Islet of Langerhans (tissue), 1 donor: ENCODE measurements at regions not wholly inside any gene's neighbourhood (a gene's known extent, or its start where the extent isn't known, plus 50 kb on each side); places are given as distances from the start of the nearest gene placed in this dataset.
"Not testable (repeated sequence)": the region's sequence is repeated elsewhere in the genome, so short reads cannot be mapped to it uniquely, and the experiment has no call there.

Experiments
- FAIRE-seq: peaks from one replicate; lab custom pipeline; 2011; peaks lifted over from hg19 to GRCh38; lab: Jason Lieb, UNC

DNA sequence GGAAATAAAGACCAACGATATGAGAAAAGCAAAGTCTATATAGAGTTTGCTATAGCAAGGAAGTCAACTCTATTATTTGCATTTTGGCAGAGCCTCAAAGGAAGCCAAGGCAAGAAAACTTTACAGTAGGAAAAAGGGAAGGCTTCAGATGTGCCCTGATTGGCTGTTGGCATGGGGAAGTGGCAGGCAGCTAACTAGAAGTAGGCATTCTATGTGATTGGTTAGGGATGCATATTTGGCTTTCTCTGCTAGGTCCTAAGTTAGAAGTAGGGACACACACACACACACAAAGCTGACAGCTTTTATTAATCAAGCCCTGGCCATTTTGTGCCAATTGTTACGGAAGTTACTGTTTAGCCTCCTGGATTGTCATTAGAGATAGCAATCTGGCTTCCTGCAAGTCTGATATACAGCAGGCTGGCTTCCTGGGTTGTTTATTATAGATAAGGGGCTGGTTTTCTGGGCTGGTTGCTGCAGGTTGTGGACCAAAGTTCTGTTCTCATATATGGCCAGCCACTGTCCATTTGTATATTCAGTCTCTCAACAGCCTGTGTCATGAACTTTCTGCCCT lies 308.1 kb upstream of the GRAMD2B start:
- no peak for FAIRE-seq

DNA sequence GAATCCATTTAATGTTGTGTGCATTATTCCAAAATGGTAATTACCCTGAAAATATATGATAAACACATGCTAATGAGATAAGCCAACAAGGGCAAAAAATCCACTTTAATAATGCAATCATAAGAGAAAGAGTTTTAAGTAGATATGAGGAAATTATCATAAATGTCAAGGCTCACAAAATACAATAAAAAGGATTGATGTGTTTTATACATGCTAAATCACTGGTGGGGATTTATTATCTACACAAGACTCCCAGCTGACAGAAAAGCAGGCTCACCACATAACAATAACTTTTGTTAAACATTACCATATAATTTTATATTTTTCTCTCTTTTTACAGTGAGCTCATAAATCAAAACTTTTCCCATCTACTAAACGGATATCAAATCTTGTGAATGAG lies 306.2 kb upstream of the GRAMD2B start:
- no peak for FAIRE-seq

DNA sequence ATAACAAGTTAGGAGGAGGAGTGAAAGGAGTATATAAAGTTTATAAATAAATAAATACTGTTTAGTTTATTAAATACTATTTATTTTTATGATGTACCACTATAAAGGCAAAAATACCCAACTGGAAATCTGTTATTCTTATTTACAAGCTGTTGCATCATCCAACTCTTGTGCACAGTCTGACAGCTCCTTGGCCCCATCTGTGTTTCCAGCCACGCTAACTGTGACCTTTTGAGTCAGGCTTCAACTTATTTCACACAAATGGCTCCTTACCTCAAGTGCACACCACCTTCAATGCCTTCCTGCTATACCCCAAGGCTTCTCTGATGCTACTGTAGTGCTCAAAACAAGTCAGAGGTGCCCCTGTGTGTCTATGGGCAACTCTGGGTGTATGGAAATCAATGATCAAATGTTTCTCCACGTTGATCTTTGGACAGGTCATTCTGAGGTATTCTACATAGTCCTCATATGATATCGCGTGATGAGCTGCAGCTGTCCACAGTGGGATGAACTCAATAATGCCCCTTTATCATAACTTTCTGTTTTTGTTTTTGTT lies 303.2 kb upstream of the GRAMD2B start:
- no peak for FAIRE-seq

DNA sequence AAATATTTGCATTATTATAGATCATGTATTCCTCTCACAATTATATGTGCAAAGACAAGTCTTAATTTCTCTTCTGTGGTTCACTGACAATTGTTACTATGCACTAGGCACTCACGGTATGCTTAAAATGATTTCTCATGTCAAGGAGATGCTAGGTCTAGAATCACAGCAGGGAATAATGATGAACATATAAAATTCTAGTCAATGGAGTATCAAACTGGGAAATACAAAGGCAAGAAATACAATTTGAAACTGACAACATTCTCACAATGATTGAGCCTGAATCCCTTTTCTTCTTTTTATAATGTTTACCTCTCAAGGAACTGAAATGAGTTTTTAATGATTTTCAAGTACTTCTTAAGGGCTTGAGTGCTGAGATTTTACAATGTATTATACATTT lies 302.3 kb upstream of the GRAMD2B start:
- no peak for FAIRE-seq

DNA sequence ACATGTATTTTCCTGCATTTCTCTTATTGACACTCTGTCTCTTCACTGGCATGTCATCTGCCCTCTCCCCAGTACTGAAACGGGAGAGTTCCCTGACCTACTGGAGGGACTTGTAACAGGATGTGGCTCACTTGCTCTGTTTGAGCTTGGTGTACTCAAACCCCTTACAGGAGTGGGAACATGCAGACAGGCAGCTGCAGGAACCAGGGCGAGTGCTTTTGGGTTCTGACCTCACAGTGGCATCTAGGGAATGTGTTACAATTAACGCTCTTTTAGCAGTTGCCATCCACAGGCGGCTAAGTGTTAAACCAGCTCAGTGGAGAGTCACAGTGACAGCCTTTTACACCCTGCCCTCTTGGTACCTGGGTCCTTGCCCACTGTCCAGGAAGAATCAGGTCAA lies 300.3 kb upstream of the GRAMD2B start:
- FAIRE-seq: no peak

DNA sequence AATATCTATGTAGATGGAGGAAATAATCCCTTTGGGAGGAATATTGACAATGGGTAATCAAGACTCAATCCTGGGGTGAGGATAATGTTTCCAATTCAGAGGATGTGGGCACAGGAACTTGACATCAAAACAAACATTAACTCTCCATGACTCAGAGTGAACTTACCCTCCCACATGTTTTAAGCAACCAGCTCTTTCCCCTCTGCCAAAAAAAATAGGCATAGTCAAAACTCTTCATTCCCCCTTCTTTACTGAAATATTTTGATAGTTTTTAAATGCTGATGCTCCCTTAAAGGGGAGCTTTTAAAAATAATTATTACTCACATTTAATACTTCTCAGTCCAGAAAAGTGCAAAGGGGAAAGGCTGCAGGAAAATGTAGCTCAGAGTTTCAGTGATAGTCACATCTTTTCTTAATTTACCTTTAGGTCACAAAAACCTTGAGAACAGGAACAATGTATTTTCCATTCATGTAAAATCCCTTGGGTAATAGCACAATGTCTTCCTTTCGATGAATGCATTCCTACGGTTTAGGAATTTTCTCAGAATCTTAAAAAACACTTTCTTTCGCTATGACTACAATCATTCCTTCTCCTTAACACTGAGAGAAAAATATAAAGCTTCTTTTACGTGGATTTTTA lies 298.4 kb upstream of the GRAMD2B start:
- no peak for FAIRE-seq

DNA sequence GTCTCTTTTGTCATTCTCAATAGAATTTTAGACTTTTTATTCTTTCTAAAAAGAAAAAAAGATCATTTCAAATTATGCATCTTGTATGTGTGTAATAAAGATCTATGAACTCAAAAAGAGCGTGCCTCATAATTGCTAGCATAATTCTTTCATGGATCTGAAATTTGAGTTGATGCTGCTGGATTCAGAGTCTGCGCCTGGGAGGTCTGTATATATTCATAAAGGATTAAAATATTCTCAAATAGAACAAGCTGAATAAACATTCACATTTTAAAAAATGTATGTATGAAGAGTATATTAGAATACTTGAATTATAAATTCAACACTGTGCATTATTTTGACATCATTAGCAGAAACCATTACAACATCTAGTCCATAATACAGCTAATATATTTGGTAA lies 297.8 kb upstream of the GRAMD2B start:
- FAIRE-seq: no peak

DNA sequence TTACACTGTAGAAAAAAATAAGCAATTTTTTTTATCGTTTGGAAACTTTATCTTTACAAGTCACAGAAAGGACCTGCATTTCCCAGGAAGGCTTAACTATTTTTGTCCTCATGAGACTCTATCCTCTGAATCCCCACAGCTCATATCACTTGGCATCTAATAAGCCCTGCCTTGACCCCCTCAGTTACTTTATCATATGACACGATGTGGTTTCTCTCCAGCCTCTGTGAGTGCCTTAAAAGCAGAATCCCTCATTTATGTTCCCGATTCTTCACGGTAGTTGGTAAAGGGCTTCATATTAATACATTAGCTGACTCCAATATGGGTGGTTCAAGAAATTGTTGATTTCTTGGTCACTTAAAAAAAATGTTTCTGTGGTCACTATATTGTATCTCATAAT lies 296.6 kb upstream of the GRAMD2B start:
- no peak for FAIRE-seq

DNA sequence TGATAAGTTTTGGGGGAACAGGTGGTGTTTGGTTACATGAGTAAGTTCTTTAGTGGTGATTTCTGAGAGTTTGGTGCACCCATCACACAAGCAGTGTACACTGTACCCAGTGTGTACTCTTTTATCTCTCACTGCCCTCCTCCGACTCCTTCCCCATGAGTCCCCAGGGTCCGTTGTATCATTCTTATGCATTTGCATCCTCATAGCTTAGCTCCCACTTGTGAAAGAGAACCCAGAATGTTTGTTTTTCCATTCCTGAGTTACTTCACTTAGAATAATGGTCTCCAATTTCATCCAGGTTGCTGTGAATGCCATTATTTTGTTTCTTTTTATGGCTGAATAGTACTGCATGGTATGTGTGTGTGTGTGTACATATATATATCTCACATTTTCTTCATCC lies 295.8 kb upstream of the GRAMD2B start:
- not testable (repeated sequence) for FAIRE-seq

DNA sequence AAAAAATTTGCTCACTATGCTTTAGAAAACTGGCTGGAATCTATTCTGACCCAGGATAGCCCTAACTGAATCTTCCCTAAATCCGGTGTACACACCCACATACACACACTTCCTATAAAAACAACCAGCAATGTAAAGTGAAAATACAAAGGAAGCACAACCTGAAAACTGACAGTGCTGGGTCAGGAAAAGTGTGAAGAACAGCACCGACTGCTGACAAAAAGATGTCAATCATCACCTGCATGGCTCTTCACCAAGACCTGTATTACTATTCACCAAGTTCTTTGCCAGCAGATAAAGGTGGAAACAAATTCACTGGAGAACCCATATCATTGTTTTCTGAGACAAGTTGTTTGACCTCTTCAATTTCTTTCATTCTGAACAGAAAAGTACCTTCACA lies 293.8 kb upstream of the GRAMD2B start:
- FAIRE-seq: no peak

DNA sequence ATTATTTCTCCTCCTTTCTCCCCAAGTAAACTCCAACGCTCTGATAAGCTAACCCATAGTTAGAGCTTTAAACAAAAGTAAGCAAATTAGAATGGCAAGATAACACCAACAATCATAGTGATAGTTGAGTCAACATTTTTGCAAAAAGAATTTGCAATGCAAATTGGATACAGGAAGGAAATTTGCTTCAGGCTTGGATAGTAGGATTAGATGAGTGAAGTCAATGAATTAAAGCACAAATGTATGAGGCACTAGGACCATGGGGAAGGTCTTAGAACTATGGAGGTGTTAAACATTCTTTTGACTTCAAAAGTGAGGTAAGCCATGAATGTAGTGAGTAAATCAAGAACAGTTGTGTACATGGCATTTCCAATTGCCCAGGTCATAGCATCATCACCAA lies 289.8 kb upstream of the GRAMD2B start:
- FAIRE-seq: no peak

DNA sequence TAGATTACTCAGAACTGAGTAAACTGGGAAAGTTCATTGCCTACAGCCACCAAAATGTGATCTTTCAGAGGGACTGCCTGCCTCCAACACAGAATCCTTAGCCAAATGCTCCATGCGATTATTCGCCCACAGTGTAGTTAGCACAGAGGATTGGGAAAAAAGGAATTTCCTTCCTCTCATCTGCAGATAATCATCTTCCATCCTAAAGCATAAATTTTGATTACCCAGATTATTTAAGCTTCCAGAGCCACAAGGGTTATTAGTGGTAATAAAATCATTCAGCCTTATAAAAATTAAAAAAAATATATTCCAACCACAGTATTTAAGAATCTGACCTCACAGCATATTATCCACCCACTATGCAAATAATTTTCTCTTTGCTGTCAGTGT lies 285.3 kb upstream of the GRAMD2B start:
- no peak for FAIRE-seq

DNA sequence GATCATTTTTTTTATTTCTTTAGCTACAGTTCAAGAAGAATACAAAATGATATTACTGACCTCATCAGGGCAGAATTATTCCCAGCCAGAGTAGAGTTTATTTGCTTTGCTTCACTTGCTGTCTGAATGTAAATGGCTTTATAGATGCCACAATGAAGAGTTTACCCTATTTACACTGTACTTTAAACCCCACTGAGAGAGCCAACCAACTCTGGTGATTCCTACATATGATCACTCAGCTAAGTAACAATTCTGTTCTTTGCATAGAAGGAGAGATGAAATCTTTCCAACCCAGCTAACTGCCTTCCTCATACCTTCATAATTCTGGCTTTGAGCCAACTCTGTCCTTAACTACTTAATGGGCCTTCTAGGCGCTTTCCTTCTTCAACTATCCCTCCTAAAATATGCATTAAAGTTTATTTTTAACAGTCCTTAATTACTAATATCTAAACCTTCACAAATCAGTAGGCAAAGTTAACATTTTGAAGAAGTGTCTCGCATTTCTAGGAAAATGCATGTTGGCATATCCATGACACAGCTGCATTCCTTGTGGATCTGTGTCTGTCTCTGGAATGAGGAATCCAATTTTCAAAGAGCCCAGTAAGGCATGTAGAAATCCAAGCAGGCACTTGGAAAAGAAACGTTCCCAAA lies 284.8 kb upstream of the GRAMD2B start:
- peak; percentile 17 for FAIRE-seq

DNA sequence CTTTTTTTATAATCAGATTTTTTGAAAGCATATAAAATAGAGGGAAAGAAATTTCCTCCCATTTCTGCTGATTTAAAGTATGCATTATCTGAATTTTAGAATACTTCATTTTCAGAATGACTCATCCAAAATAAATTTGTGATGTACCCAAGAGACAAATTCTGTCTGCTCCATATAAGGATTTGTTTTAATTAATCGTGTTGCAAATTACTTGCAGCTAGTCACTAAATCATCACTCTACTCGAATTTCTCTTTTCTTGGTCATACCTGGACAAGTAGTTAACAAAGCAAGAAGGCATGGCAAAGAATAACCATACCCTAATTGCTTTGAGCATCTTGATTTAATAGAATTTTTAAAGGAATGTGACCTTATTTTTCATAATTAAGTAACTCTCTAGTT lies 284.1 kb upstream of the GRAMD2B start:
- no peak for FAIRE-seq

DNA sequence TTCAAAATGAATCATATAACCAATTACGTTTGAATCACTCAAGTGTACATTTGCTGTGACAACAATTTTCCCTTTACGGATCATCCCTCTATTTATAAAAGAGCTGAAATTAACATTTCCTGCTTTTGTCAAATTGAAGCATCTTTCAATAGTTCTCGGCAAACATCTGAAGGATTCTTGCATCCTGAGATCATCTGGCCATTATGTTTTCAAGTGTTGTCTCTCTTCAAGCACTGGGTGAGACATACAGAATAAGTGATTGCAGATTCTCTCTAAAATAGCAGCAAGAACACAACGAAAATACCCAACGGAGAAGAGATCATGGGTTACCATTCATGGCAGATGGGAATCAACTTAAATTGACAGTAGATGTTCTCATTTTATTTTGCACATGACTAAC lies 283.4 kb upstream of the GRAMD2B start:
- peak; percentile 77 for FAIRE-seq

DNA sequence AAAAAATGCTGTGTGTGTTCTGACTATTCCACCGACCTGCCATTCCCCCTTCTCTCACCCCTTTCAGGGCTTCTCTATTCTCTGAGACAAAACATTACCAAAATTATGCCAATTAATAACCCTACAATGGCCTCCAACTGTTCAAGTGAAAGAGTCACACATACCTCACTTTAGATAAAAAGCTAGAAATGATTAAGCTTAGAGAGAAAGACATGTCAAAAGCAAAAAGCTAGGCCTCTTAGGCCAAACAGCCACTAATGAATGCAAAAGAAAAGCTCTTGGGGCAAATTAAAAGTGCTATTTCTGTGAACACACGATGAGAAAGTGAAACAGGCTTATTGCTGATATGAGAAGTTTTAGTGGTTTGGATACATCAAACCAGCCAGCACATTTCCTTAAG lies 279.6 kb upstream of the GRAMD2B start:
- FAIRE-seq: no peak

DNA sequence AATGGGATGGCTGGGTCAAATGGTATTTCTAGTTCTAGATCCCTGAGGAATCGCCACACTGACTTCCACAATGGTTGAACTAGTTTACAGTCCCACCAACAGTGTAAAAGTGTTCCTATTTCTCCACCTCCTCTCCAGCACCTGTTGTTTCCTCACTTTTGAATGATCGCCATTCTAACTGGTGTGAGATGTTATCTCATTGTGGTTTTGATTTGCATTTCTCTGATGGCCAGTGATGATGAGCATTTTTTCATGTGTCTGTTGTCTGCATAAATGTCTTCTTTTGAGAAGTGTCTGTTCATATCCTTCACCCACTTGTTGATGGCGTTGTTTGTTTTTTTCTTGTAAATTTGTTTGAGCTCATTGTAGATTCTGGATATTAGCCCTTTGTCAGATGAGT lies 272.9 kb upstream of the GRAMD2B start:
- not testable (repeated sequence) for FAIRE-seq

DNA sequence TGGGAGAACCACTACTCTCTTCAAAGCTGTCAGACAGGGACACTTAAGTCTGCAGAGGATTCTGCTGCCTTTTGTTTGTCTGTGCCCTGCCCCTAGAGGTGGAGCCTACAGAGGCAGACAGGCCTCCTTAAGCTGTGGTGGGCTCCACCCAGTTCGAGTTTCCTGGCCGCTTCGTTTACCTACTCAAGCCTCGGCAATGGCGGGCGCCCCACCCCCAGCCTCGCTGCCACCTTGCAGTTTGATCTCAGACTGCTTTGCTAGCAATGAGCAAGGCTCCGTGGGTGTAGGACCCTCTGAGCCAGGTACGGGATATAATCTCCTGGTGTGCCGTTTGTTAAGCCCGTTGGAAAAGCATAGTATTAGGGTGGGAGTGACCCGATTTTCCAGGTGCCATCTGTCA lies 267.9 kb upstream of the GRAMD2B start:
- FAIRE-seq: not testable (repeated sequence)

DNA sequence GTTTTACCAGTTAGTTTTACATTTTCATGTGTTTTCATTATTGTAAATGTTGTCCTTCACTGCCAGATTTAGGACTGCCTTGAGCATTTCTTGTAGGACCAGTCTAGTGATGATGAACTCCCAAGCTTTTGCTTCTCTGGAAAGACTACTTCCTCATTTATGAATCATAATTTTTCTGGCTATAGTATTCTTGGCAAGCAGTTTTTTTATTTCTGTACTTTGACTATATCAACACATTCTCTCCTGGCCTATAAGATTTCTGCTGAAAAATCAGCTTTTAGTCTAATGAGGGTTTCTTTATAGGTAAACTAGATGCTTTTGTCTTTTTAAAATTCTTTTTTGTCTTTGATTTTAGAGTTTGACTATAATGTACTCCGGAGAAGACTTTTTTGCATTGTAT lies 256.8 kb upstream of the GRAMD2B start:
- FAIRE-seq: no peak

DNA sequence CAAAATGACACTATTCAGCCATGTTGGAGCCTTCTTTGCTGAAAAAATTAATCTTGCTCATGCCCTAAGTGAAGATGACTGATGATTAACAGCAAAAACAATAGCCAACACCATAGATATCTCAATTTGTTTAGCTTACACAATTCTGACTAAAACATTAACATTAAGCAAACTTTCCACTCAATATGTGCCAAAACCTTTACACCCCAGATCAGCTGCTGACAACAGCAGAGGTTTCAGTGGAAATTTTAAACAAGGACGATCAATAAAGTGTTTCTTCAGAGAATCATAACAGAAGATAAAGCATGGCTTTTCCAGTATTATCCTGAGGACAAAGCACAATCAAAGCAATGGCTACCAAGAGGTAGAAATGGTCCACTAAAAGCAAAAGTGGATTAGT lies 254.4 kb upstream of the GRAMD2B start:
- no peak for FAIRE-seq

DNA sequence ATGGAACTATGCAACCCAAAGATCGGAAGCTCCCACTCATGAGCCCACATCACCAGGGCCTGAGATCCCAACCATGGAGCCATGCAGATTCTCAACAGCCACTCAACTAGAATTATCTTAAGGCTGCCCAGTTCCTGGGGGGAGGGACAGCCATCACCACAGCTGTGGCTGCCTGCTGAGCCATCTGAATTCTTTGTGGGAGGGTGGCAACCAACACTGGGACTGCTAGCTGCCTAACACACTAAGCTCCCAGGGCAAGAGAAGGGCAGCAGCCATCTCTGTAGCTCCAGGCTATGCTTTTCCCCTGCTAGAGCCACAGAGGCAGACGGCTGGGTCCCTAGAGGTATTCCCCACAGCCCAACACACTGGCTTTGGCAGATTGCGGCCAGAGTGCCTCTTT lies 251.3 kb upstream of the GRAMD2B start:
- no peak for FAIRE-seq

DNA sequence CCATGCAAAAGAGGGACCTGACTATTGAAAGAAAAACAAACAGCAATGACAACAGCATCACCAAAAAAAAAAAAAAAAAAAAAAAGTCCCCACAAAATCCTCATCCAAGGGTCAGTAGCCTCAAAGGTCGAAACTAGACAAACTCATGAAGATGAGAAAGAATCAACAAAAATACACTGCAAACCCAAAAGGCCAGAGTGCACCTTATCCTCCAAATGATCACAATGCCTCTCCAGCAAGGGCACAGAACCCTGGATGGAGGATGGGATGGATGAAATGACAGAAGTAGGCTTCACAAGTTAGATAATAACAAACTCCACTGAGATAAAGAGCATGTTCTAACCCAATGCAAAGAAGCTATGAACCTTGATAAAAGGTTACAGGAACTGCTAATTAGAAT lies 250.4 kb upstream of the GRAMD2B start:
- no peak for FAIRE-seq

DNA sequence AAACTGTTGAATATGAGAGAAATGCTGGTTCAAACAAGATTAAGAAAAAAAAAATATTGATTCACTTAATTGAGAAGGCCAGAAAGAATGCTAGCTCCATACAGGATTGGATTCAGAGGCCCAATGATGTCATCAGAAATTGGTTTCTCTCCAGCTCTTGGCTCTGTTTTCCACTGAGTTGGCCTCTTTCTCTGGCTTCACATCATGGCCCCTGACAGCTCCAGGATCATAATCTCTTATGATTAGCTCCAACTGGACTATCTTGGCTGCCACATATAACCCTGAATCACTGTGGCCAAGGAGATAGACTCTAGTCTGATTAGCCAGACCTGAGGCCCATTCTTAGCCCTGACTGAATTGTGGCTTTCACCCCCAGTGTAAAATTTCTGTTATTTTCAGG lies 244.7 kb upstream of the GRAMD2B start:
- FAIRE-seq: no peak
